Stomach (tissue), 8 donors: ENCODE measurements at regions not wholly inside any gene's neighbourhood (a gene's known extent, or its start where the extent isn't known, plus 50 kb on each side); places are given as distances from the start of the nearest gene placed in this dataset.

Source experiments
- DNase-seq, 2 donors: peaks; one replicate each; pipeline versions ENCODE4 v3.0.0 to v3.0.0-alpha.2; 2013 to 2019
- H3K27ac ChIP-seq, 5 donors: fragments of 200-600 bp in 4 of 5; sonication (generic) in 4 of 5; one replicate each; pipeline ENCODE4 v1.5.1; 2013 to 2019; ENCODE audit warnings: mild to moderate bottlenecking in 1 of 5, moderate library complexity in 1 of 5
- H3K27me3 ChIP-seq, 3 donors: fragments of 200-600 bp; sonication (generic); one replicate each; pipeline ENCODE4 v1.5.1; 2017 to 2019; ENCODE audit warnings: mixed run types in 1 of 3
- H3K36me3 ChIP-seq, 4 donors: fragments of 200-600 bp; sonication (generic); 1 replicate in 3 of 4; 2 replicates in 1 of 4; pipeline ENCODE4 v1.5.1; 2016 to 2019
- H3K4me1 ChIP-seq, 4 donors: fragments of 200-600 bp; sonication (generic); one replicate each; pipeline ENCODE4 v1.5.1; 2016 to 2019
- H3K4me3 ChIP-seq, 4 donors: fragments of 200-600 bp; sonication (generic) in 3 of 4; one replicate each; pipeline ENCODE4 v1.5.1; 2016 to 2019; ENCODE audit warnings: mild to moderate bottlenecking in 1 of 4
- H3K9me3 ChIP-seq, 4 donors: fragments of 200-600 bp; sonication (generic); one replicate each; pipeline ENCODE4 v1.5.1; 2016 to 2019
- EP300 ChIP-seq: sonication (generic); formaldehyde crosslinking; IDR thresholded peaks from one replicate; pipeline ENCODE4 v1.6.1; 2017; ENCODE audit warnings: antibody characterized with exemption
- POLR2A ChIP-seq, 4 donors: fragments of 450-650 bp; IDR thresholded peaks; one replicate each; pipeline ENCODE4 v1.6.1; 2016; ENCODE audit warnings: antibody characterized with exemption in 4 of 4, control low read depth in 2 of 4, mild to moderate bottlenecking in 1 of 4, moderate library complexity in 1 of 4
- POLR2AphosphoS5 ChIP-seq, 3 donors: sonication (generic); formaldehyde crosslinking; IDR thresholded peaks; one replicate each; pipeline ENCODE4 v1.6.1; 2016; ENCODE audit warnings: antibody characterized with exemption in 3 of 3
- WGBS, 5 donors: extraction: QIAGEN DNeasy Blood & Tissue Kit in 3 of 5; methylation state at CpG; one replicate each; pipeline versions ENCODE4 v1.1.5 to v1.1.7; 2013 to 2018; 5-methylcytosine and 5-hydroxymethylcytosine counted together
- intact Hi-C: fragments of 100-400 bp; cut with DNase I; formaldehyde crosslinking; loops from one replicate; pipeline ENCODE4 v1.15.1; 2023; ENCODE audit warnings: low total_unique reads
- TF ChIP-seq, protein P1 (sequence below), 7 experiments: fragments of 450-650 bp in 4 of 7; fragments of 200-600 bp in 3 of 7; sonication (generic) in 3 of 7; IDR thresholded peaks; one replicate each; pipeline ENCODE4 v1.5.1; 2016 to 2019; ENCODE audit warnings: antibody characterized with exemption in 7 of 7, control low read depth in 2 of 7, mild to moderate bottlenecking in 1 of 7
- donor health status: healthy with polysubstance abuse.
- donor health status: Bipolar disorder and iron deficiency.
- donor health status: healthy.

DNA sequence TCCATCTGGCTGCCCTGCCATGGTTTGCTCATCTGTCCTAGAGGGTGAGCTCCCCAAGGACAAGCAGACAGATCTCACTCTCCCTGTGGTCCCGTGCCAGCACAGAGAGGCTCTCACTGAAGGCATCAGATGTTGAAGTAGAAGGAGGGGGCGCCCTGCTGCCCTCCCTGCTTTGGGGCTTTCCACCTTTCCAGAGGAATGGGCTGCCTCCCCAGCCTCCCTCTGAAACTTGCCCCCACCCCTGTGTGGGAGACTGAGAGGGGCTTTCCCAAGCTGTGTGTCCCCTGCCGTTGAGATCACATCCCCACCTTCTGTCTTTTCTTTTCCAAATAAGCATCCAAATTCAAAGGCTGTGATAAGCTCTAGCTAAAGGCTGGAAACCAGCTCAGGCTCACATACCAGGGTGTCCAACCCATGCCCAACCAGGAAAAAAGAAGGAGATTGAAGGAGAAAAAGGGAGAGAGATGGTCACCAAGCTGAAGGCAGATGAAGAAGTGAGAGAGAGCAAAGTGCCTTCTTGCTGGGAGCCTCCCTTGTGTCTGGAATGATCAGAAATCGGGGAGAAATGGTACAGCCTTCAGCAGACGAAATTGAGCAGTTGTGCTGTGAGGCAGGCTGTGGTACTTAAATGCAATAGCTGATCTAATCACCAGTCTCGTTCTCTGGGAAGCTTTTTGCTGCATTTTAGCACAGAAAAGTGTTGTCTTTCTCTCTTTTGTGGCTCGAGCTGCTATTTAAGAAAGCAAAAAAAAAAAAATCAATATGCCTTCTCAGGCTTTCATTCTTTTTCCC, 145.9 kb upstream of the LHX1 start:
- DNase-seq: no peak
- H3K4me3 ChIP-seq: no peak overlapping the region
- no peak overlapping the region for H3K27ac ChIP-seq
- TF ChIP-seq POLR2A (IDR thresholded peaks at IDR 0.05): no peak
- TF ChIP-seq, protein P1, sequence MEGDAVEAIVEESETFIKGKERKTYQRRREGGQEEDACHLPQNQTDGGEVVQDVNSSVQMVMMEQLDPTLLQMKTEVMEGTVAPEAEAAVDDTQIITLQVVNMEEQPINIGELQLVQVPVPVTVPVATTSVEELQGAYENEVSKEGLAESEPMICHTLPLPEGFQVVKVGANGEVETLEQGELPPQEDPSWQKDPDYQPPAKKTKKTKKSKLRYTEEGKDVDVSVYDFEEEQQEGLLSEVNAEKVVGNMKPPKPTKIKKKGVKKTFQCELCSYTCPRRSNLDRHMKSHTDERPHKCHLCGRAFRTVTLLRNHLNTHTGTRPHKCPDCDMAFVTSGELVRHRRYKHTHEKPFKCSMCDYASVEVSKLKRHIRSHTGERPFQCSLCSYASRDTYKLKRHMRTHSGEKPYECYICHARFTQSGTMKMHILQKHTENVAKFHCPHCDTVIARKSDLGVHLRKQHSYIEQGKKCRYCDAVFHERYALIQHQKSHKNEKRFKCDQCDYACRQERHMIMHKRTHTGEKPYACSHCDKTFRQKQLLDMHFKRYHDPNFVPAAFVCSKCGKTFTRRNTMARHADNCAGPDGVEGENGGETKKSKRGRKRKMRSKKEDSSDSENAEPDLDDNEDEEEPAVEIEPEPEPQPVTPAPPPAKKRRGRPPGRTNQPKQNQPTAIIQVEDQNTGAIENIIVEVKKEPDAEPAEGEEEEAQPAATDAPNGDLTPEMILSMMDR (IDR thresholded peaks at IDR 0.05): no peak
- 12 to 16% (median 14%) methylated on average over 7 of the region's 7 CpGs for whole genome bisulfite sequencing, 5 donors
- H3K27me3 ChIP-seq: peaks cover 0 to 62% (median 29%) of the 10 kb centered on the region in 3 donors
- H3K4me1 ChIP-seq: no peaks in the 10 kb centered on the region
- H3K9me3 ChIP-seq: no peaks in the 10 kb centered on the region
- intact Hi-C loops: no loop called here
- no peaks in the 10 kb centered on the region for H3K36me3 ChIP-seq

DNA sequence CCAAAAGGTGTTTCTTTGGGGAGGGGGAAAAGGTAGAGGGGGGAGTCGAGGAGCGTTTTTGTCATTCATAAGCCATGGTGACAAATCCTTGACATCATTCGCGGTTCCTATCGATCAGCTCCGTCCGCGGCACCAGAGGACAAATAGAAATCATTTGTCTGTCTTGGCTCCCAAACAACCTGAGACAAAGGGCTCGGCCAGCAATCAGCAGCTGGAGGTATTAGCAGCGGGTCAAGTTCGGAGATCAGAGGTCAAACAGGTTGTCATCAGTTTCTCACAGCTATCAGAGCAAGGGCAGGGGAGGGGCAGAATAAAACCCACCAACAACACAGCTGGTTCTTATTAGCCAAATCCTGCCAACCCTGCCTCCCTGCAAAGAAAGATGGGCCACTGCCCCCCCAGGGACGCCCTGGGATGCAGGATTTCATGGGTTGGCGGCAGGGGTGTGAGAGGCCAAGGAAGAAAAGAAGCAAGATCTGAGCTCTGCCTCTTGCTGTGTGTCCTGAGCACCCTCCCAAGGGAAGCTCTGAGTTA, 145.3 kb upstream of the LHX1 start:
- no peak for DNase-seq
- 10 to 19% (median 13%) methylated on average over 13 of the region's 13 CpGs for WGBS, 5 donors

DNA sequence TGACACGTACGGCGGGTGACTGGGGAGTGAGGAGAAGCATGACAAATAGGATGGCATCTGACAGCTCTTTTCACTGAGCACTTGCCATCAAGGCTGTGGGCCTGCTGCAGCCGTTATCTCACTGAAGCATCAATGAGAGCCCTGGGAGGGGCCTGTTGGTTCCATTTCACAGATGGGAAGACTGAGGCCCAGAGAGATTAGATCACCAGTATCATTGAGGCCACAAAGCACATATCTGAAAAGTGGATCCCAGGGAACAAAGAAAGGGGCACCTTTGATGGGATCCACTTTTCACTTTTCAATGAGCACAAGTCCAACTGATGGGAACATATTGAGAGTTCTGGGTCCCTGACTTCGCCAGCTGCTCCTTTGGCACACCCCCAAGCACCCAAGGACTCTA, 144.4 kb upstream of the LHX1 start:
- intact Hi-C loops: no loop called here
- no peak overlapping the region for H3K4me3 ChIP-seq
- H3K36me3 ChIP-seq: no peaks in the 10 kb centered on the region
- TF ChIP-seq POLR2AphosphoS5 (IDR thresholded peaks at IDR 0.05) (no peak), POLR2A (IDR thresholded peaks at IDR 0.05) (no peak), EP300 (no peak)
- TF ChIP-seq, protein P1 (IDR thresholded peaks at IDR 0.05): no peak
- H3K27me3 ChIP-seq: peaks cover 0 to 59% (median 29%) of the 10 kb centered on the region in 3 donors
- no peak for DNase-seq
- no peak overlapping the region for H3K27ac ChIP-seq
- no peaks in the 10 kb centered on the region for H3K4me1 ChIP-seq
- 81 to 85% (median 83%) methylated on average over 5 of the region's 5 CpGs for WGBS, 5 donors
- peaks cover 0 to 13% (median 8%) of the 10 kb centered on the region in 4 donors for H3K9me3 ChIP-seq

More for the DNA sequence above, 145.3 kb upstream of the LHX1 start:
- peaks cover 0 to 5% (median under 1%) of the 10 kb centered on the region in 4 donors for H3K9me3 ChIP-seq
- peaks cover 0 to 61% (median 29%) of the 10 kb centered on the region in 3 donors for H3K27me3 ChIP-seq
- no peak for TF ChIP-seq EP300
- TF ChIP-seq POLR2A (IDR thresholded peaks at IDR 0.05): no peak
- TF ChIP-seq POLR2AphosphoS5 (IDR thresholded peaks at IDR 0.05): no peak
- TF ChIP-seq, protein P1 (IDR thresholded peaks at IDR 0.05): no peak
- H3K4me3 ChIP-seq: no peak overlapping the region
- no peak overlapping the region for H3K27ac ChIP-seq
- H3K4me1 ChIP-seq: no peaks in the 10 kb centered on the region
- intact Hi-C loops: no loop called here
- no peaks in the 10 kb centered on the region for H3K36me3 ChIP-seq

DNA sequence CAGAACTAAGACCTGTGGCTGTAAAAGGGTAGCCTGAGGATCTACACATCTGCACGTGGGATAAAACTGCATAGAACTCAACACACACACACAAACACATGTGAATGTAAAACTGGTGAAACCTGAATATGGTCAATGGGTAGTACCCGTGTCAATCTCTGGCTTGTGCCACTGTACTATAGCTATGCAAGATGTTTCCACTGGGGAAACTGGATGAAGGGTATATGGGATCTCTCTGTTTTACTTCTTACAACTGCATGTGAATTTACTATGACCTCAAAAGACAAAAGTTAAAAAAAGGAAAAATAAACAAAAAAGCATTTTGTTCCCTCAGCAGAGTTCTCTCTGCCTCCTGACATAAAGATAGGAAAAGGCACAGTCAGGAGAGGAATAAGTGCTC, 143.3 kb upstream of the LHX1 start:
- Histone ChIP-seq H3K9me3 (peaks cover 0 to 13% (median 9%) of the 10 kb centered on the region in 4 donors), H3K36me3 (no peaks in the 10 kb centered on the region), H3K4me1 (no peaks in the 10 kb centered on the region), H3K4me3 (no peak overlapping the region), H3K27me3 (peaks cover 0 to 56% (median 29%) of the 10 kb centered on the region in 3 donors), H3K27ac (no peak overlapping the region)
- intact Hi-C loops: no loop called here
- no peak for TF ChIP-seq EP300
- no peak for DNase-seq
- WGBS, 5 donors: 75 to 90% (median 79%) methylated on average over 2 of the region's 2 CpGs
